GM12891 (cell line): ENCODE measurements at regions not wholly inside any gene's neighbourhood (a gene's known extent, or its start where the extent isn't known, plus 50 kb on each side); places are given as distances from the start of the nearest gene placed in this dataset.

Source experiments
- POLR2A ChIP-seq: IDR thresholded peaks from 2 replicates; pipeline ENCODE4 v1.6.1; 2011; ENCODE audit warnings: low read depth, low read length, control low read depth
- POLR2AphosphoS5 ChIP-seq: IDR thresholded peaks from 2 replicates; pipeline ENCODE4 v1.6.1; 2011; ENCODE audit warnings: low read depth, low read length, control low read depth
- TAF1 ChIP-seq: IDR thresholded peaks from 2 replicates; pipeline ENCODE4 v1.6.1; 2011; ENCODE audit warnings: low read depth, low read length, control low read depth

DNA sequence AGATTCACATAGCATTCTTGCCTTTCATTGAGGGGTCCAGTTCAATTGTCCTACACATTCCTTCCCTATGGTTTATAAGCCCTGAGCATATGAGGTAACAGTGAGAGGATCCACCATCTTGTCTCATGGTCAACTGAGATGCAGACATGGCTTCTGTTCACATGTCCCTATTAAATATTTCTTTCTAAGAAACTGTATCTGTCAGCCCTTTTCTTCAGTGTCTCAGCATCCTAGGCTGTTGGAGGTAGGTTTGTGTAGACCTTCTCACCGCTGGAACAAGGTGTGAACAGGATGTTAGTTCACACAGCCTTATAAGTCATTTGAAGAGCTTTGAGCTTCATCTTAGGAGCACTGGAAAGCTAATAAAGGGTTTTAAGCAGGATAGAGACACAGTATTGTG, 110.3 kb upstream of the EDNRB start:
- TF ChIP-seq POLR2AphosphoS5 (no peak), POLR2A (no peak), TAF1 (no peak)
